Stimulated activated memory B cell treated with anti-CD40 and anti-IgM and Interleukin-4, amounts not matched to agents 10 μg/mL and 1 μg/mL and 100 μg/mL, for 72 hours (primary cell): ENCODE measurements at regions not wholly inside any gene's neighbourhood (a gene's known extent, or its start where the extent isn't known, plus 50 kb on each side); places are given as distances from the start of the nearest gene placed in this dataset.

Experiments used
- ATAC-seq: fragments of 150-1000 bp; cut with Tn5 transposase; 2 replicates; pipeline ENCODE4 v1.10.0; 2021
- H3K27ac Mint-ChIP-seq: one replicate; pipeline ENCODE4 v1.8.0; 2022; ENCODE audit warnings: mild to moderate bottlenecking, mixed read lengths
- H3K27me3 Mint-ChIP-seq: one replicate; pipeline ENCODE4 v1.8.0; 2022; ENCODE audit warnings: mixed read lengths
- H3K36me3 Mint-ChIP-seq: one replicate; pipeline ENCODE4 v1.8.0; 2022; ENCODE audit warnings: mixed read lengths
- H3K4me1 Mint-ChIP-seq: one replicate; pipeline ENCODE4 v1.8.0; 2022; ENCODE audit warnings: mixed read lengths
- H3K4me3 Mint-ChIP-seq: one replicate; pipeline ENCODE4 v1.8.0; 2022; ENCODE audit warnings: mild to moderate bottlenecking, moderate library complexity, mixed read lengths
- H3K9me3 Mint-ChIP-seq: one replicate; pipeline ENCODE4 v1.8.0; 2022; ENCODE audit warnings: mixed read lengths

DNA sequence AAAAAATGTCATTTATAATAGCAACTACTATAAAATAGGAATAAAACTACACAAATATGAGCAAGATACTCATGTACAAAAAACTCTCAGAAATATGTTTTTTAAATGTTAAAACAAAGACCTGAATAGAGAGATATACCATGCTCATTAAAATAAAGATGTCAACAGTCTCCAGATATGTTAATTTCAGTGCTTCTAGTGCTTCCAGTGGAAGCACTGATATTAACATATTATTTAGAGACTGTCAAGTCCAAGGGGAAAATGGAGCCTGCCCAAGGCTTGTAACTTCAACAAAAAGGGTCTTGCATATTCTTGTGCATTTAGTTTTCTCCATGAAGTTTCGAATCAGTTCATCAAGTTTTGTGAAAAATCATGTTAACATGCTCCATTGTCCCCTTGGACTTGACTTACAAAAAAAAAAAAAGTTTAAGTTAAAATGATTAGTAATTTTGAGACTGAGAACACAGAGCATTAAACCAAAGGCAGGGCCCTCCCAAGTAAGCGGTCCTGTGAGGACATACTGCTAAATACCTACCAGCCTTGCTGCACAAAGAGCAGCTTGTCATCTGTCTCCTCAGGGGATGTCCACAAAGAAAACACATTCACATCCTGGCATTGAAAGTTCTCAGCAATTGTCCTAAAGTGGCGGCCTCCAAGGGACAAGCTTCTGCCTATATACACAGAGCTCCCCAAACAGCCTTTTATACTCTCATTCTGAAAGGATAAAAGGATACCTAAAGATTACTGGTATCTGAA is 501.9 kb upstream of the CHAC2 start:
- no peak overlapping the region for H3K4me3 Mint-ChIP-seq
- no peak overlapping the region for H3K27ac Mint-ChIP-seq
- H3K36me3 Mint-ChIP-seq = no peaks in the 10 kb centered on the region
- no peak for ATAC-seq
- no peaks in the 10 kb centered on the region for H3K4me1 Mint-ChIP-seq
- no peaks in the 10 kb centered on the region for H3K27me3 Mint-ChIP-seq
- H3K9me3 Mint-ChIP-seq = no peaks in the 10 kb centered on the region

GRCh38 chr2:53260568-53260967 is 507.0 kb upstream of the CHAC2 start:
- Mint-ChIP-seq H3K27me3 (no peaks in the 10 kb centered on the region), H3K4me1 (no peaks in the 10 kb centered on the region), H3K36me3 (no peaks in the 10 kb centered on the region)

DNA sequence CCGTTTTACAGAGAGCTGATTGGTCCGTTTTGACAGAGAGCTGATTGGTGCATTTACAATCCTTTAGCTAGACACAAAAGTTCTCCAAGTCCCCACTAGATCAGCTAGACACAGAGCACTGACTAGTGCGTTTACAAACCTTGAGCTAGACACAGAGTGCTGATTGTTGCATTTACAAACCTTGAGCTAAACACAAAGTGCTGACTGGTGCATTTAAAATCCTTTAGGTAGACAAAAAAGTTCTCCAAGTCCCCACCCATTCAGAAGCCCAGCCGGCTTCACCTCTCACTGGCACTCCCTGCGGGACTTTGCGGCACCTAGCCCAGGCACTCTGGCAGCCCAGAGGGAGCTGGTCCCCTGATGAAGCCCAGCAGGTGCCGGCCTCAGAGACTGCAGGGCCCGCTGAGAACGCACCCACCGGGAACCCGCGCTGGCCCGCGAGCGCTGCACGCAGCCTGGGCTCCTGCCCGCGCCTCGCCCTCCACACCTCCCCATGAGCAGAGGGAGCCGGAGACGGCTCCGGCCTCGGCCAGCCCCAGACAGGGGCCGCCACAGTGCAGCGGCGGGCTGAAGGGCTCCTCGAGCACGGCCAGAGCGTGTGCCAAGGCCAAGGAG is 508.1 kb upstream of the CHAC2 start:
- no peaks in the 10 kb centered on the region for H3K36me3 Mint-ChIP-seq
- no peak for ATAC-seq

More at GRCh38 chr2:53260568-53260967, 507.0 kb upstream of the CHAC2 start:
- Mint-ChIP-seq H3K4me3 (no peak overlapping the region), H3K9me3 (peaks cover 8% of the 10 kb centered on the region), H3K27ac (no peak overlapping the region)
- no peak for ATAC-seq

GRCh38 chr2:53257287-53257686 is 510.3 kb upstream of the CHAC2 start:
- Mint-ChIP-seq H3K9me3 (peaks cover 8% of the 10 kb centered on the region), H3K4me1 (no peaks in the 10 kb centered on the region), H3K27me3 (no peaks in the 10 kb centered on the region), H3K27ac (no peak overlapping the region), H3K4me3 (no peak overlapping the region), H3K36me3 (no peaks in the 10 kb centered on the region)
- ATAC-seq = no peak

More for the DNA sequence above, 508.1 kb upstream of the CHAC2 start:
- Mint-ChIP-seq H3K27me3 (no peaks in the 10 kb centered on the region), H3K27ac (no peak overlapping the region), H3K9me3 (peaks cover 8% of the 10 kb centered on the region), H3K4me3 (no peak overlapping the region), H3K4me1 (no peaks in the 10 kb centered on the region)

DNA sequence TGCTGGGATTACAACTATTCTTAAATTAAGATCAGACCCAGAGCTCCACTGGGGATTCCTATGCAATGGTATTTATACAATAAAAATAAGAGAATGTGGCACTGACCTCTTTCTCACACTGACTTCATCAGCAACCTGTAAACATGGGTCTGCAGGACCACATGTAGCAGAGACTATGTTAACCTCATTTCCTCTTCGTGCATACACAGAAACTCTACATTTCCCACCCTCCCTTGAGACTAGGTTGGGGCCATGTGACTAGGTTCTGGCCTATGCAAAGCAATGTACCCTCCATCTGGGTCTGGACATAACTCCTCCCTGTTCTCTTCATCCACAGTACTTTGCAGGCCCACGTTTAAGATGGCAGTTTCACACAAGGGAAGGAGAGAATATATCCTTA is 514.4 kb upstream of the CHAC2 start:
- H3K4me1 Mint-ChIP-seq = peaks cover 4% of the 10 kb centered on the region
- no peak for ATAC-seq

GRCh38 chr2:53252115-53252514 is 515.5 kb upstream of the CHAC2 start:
- no peak overlapping the region for H3K27ac Mint-ChIP-seq
- peaks cover 4% of the 10 kb centered on the region for H3K4me1 Mint-ChIP-seq
- H3K9me3 Mint-ChIP-seq = no peaks in the 10 kb centered on the region
- ATAC-seq = no peak
- no peaks in the 10 kb centered on the region for H3K36me3 Mint-ChIP-seq
- H3K27me3 Mint-ChIP-seq = no peaks in the 10 kb centered on the region
- H3K4me3 Mint-ChIP-seq = no peak overlapping the region

More for the DNA sequence above, 514.4 kb upstream of the CHAC2 start:
- Mint-ChIP-seq H3K27ac (no peak overlapping the region), H3K27me3 (no peaks in the 10 kb centered on the region), H3K36me3 (no peaks in the 10 kb centered on the region), H3K4me3 (no peak overlapping the region), H3K9me3 (peaks cover 6% of the 10 kb centered on the region)

DNA sequence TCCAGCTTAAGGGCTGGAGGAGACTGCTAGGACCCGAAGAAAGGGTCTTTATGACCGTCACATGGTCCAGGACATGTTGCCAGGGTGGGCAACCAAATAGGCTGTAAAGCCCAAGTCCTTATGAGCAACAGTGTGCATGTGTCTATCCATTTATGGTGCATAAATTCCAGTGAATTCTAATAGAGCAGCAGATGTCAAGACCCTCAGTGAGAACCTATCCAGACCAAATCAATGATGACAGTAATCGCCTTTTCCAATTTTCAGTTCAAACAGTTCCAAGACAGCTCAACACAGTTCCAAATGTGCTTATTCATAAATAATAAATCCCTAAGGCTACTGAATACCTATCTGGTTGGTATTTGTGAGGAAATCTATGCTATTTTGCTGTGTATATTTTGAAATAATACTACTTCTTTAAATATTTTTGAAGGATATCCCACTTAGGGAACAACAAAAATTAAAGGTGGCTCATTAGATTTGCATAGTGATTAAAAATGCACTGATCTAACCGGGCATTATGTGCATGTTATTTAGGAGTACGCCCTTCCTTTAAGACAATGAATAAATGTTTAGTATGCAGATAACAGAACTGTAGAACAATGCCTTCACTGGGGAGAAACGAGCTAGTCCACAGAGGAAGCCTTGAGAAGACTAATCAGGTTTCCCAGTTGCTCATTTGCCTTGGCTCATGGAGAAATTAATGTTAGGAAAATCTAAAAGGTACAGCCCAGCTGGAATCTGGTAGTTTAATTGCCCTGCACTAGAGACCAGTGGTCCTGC is 519.5 kb upstream of the CHAC2 start:
- ATAC-seq = no peak
- H3K9me3 Mint-ChIP-seq = no peaks in the 10 kb centered on the region
- no peak overlapping the region for H3K4me3 Mint-ChIP-seq
- no peak overlapping the region for H3K27ac Mint-ChIP-seq
- no peaks in the 10 kb centered on the region for H3K27me3 Mint-ChIP-seq
- H3K36me3 Mint-ChIP-seq = no peaks in the 10 kb centered on the region
- H3K4me1 Mint-ChIP-seq = peaks cover 4% of the 10 kb centered on the region

DNA sequence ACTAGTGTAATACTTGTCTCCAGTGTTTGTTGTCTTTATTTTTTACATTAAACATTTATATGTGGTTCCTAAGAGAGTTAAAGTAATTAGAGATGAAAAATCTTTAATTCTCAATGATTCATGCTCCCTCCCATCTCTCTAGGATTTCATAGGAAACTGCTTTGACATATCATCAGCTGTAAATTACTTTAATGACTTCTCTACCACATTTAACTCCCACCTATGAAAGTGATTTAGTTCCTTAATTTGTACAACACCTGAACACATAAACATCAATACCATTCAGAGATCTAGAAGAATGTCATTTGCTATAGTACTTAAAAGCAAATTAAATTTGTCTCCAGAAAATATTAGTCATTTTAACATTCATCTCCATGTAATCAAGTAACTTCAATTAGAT is 524.2 kb upstream of the CHAC2 start:
- no peak for ATAC-seq
- Mint-ChIP-seq H3K9me3 (no peaks in the 10 kb centered on the region), H3K36me3 (no peaks in the 10 kb centered on the region), H3K4me3 (no peak overlapping the region), H3K4me1 (no peaks in the 10 kb centered on the region), H3K27ac (no peak overlapping the region), H3K27me3 (no peaks in the 10 kb centered on the region)

- Mint-ChIP-seq H3K27ac (no peak overlapping the region), H3K27me3 (no peaks in the 10 kb centered on the region), H3K4me3 (no peak overlapping the region), H3K36me3 (no peaks in the 10 kb centered on the region), H3K4me1 (no peaks in the 10 kb centered on the region), H3K9me3 (no peaks in the 10 kb centered on the region)
- no peak for ATAC-seq
Observed at GRCh38 chr2:53242090-53242489, 525.5 kb upstream of the CHAC2 start.

DNA sequence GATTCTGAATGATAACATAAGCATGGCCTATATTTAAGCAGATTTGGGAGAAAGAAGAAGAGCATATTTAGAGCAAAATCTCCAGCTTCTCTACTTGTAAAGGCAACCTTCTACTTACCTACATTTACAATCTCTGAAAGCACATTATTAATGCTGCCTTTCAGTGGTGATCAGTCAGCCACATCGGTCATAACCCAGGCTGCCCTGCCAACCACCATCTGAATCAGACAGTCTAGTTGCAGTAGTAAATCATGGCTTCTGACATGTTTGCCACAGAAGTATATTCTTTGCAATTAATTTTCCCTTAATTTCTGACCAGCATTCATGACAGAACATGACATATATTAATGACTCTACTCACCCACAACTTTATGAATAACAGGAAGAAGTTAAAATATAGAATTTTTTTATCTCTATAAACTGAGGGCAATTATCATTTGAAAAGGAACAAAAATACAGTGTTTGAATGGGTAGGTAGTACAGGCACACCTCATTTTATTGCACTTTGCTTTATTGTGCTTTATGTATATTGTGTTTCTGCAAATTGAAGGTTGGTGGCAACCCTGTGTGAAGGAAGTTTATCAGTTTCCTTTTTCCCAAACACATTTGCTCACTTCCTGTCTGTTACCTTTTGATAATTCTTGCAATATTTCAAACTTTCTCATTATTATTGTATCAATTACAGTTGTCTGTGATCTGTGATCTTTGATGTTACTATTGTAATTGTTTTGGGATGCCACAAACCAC is 531.6 kb upstream of the CHAC2 start:
- no peaks in the 10 kb centered on the region for H3K27me3 Mint-ChIP-seq
- no peak overlapping the region for H3K27ac Mint-ChIP-seq
- H3K36me3 Mint-ChIP-seq = no peaks in the 10 kb centered on the region
- no peaks in the 10 kb centered on the region for H3K4me1 Mint-ChIP-seq
- no peak overlapping the region for H3K4me3 Mint-ChIP-seq
- ATAC-seq = no peak
- no peaks in the 10 kb centered on the region for H3K9me3 Mint-ChIP-seq

DNA sequence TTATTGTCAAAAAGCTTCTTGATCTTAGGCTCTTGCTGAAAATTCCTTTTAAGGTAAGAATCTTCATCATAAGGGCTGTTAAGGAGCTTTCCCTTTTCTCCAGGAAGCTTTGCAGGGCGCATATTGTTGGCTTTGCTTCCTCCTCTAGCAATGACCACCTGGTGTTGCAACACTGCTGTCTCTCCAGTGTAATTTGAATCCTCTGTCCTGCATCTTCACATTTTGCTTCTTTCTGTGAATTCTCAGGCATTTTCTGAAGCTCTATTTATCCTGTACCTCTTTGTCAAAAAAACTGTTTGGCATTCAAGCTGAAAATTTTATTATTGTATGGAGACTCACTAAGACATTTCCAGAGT is 533.1 kb upstream of the CHAC2 start:
- Mint-ChIP-seq H3K36me3 (no peaks in the 10 kb centered on the region), H3K27me3 (no peaks in the 10 kb centered on the region), H3K9me3 (no peaks in the 10 kb centered on the region), H3K4me3 (no peak overlapping the region), H3K4me1 (no peaks in the 10 kb centered on the region), H3K27ac (no peak overlapping the region)
- ATAC-seq = no peak

DNA sequence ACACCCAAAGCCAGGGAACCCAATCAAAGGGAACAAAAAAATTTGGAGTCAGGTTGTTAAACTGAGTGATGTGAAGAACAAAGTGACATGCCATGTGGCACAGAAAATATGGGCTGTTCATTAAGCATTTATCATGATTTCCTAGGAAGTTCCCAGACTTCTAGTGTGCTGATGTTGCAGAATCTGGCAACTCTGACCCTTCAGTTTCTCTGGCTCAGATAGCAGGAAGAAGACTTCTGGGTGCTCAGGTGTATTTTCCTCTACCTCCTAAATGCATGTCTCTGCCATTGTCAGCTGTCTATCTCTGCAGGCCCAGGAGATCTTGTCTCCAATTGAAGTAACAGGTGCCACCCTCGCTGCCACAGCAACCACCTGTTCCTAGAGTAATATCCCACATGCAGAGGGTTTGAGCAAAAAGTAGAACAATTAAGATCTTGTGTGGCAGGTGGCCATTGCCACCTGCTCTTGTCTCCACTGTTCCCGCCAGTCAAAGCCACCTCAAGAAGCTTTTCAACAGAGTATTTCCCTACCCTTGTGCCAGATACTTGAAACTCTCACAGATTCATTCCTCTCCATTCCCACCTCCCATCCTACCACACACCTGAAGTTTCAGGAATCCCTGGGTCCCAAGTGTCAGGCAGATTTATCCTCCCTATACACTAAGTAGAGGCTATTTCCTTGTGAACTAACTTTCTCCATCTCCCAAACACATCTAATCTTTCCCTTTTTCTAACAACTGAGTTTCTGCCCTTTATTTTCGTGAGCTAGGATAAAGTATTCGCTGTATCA is 533.7 kb upstream of the CHAC2 start:
- Mint-ChIP-seq H3K9me3 (no peaks in the 10 kb centered on the region), H3K4me3 (no peak overlapping the region), H3K27ac (no peak overlapping the region), H3K36me3 (no peaks in the 10 kb centered on the region), H3K4me1 (no peaks in the 10 kb centered on the region), H3K27me3 (no peaks in the 10 kb centered on the region)
- ATAC-seq = no peak

GRCh38 chr2:53231908-53232307 is 535.7 kb upstream of the CHAC2 start:
- Mint-ChIP-seq H3K4me3 (no peak overlapping the region), H3K9me3 (no peaks in the 10 kb centered on the region), H3K4me1 (no peaks in the 10 kb centered on the region), H3K27ac (no peak overlapping the region), H3K27me3 (no peaks in the 10 kb centered on the region), H3K36me3 (no peaks in the 10 kb centered on the region)
- ATAC-seq = no peak

GRCh38 chr2:53230691-53231090 is 536.9 kb upstream of the CHAC2 start:
- no peak overlapping the region for H3K4me3 Mint-ChIP-seq
- no peak overlapping the region for H3K27ac Mint-ChIP-seq
- no peaks in the 10 kb centered on the region for H3K9me3 Mint-ChIP-seq
- no peaks in the 10 kb centered on the region for H3K36me3 Mint-ChIP-seq
- H3K27me3 Mint-ChIP-seq = no peaks in the 10 kb centered on the region
- no peak for ATAC-seq
- no peaks in the 10 kb centered on the region for H3K4me1 Mint-ChIP-seq

DNA sequence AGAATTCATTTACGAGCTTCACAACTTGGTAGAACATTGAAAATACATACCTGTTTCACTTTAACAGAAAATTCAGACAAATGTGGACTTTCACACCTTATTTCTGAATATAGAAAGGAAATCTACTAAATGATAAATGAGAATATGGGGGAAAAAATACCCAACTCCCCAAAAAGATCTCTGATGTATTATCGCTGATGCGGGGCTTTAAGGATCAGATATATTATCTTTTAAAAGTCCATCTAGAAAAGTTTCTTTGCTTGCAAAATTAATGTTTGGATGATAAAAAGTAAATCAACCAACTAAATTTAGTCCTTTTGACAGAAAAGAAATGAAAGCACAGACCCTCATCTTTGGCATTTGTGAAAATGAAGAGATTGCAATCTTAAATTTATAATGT is 540.1 kb upstream of the CHAC2 start:
- Mint-ChIP-seq H3K4me3 (no peak overlapping the region), H3K9me3 (no peaks in the 10 kb centered on the region), H3K27ac (no peak overlapping the region), H3K4me1 (no peaks in the 10 kb centered on the region), H3K27me3 (no peaks in the 10 kb centered on the region), H3K36me3 (no peaks in the 10 kb centered on the region)
- ATAC-seq = no peak
